ENCODE measurements at regions not wholly inside any gene's neighbourhood (a gene's known extent, or its start where the extent isn't known, plus 50 kb on each side); places are given as distances from the start of the nearest gene placed in this dataset.

GRCh38 chr7:33809228-33809627 lies 96.1 kb upstream of the BMPER start (continued):
- TF ChIP-seq ZNF724P (CRISPR knock-in tag; IDR thresholded peaks at IDR 0.05; ENCODE audit: borderline replicate concordance), result no peak
- no peak for TF ChIP-seq ZNF350 (CRISPR knock-in tag; IDR thresholded peaks at IDR 0.05; ENCODE audit: borderline replicate concordance, low read depth)
- no peak for TF ChIP-seq HNRNPUL1 (IDR thresholded peaks at IDR 0.05; ENCODE audit: low read depth, low read length)
- no peak for TF ChIP-seq ZNF362 (CRISPR knock-in tag; IDR thresholded peaks at IDR 0.05; ENCODE audit: borderline replicate concordance)
- TF ChIP-seq NFKB2 (CRISPR knock-in tag; IDR thresholded peaks at IDR 0.05; ENCODE audit: borderline replicate concordance), result no peak
- TF ChIP-seq SRSF1 (optimal IDR thresholded peaks at IDR 0.05; ENCODE audit: low read depth, low read length), result no peak

GRCh38 chr7:33810356-33810755 lies 95.0 kb upstream of the BMPER start:
- Histone ChIP-seq H3K9me3 (ENCODE audit: low read length) (no peaks in the 10 kb centered on the region), H3K79me2 (ENCODE audit: insufficient read depth, low read length) (no peaks in the 10 kb centered on the region), H2AFZ (ENCODE audit: low read length) (no peak overlapping the region), H3K36me3 (replicated peaks in 1 of 2; ENCODE audit: control insufficient read depth in 1 of 2, insufficient read depth in 2 of 2, low read length in 2 of 2) (no peaks in the 10 kb centered on the region), H3K27me3 (ENCODE audit: control insufficient read depth in 1 of 2, insufficient read depth in 2 of 2, low read length in 2 of 2) (peaks cover 0 to 1% of the 10 kb centered on the region in 2 experiments; a peak in 1 of 5 replicates), H3K9ac (ENCODE audit: insufficient read depth, low read depth, low read length) (no peak overlapping the region), H3K4me3 (replicated peaks in 1 of 3; ENCODE audit: insufficient read depth in 1 of 3, low read depth in 2 of 3, low read length in 3 of 3) (no peak overlapping the region), H3K4me2 (ENCODE audit: low read depth, low read length) (no peak overlapping the region), H4K20me1 (ENCODE audit: insufficient read depth, low read length) (no peaks in the 10 kb centered on the region), H3K27ac (ENCODE audit: extremely low read length, insufficient read depth, low read length) (no peak overlapping the region), H3K4me1 (ENCODE audit: insufficient read depth, low read length) (peaks cover 25% of the 10 kb centered on the region)
- no peak for DNase-seq (ENCODE audit: low spot score)
- POLR2A ChIA-PET, result no interaction called here
- intact Hi-C loops (cut with micrococcal nuclease; ENCODE audit: unreplicated experiment) (no loop called here), in situ Hi-C loops (cut with HindIII; ENCODE audit: extremely low pct_ligation_motif_present, low pct_unique_long_range_greater_than_20kb) (no loop called here)
- 48% methylated on average over 4 of the region's 4 CpGs for WGBS (ENCODE audit: low lambda C conversion rate)
- CTCF ChIA-PET (ENCODE audit: low intra/inter-chr PET ratio, low total read pairs), result no interaction called here
- no peak for ATAC-seq
- BruUV-seq (replicated peaks), result no TSS peak
- FAIRE-seq, result no peak
- TF ChIP-seq TRIM22 (IDR thresholded peaks at IDR 0.05), result no peak
- TF ChIP-seq PREB (CRISPR knock-in tag; IDR thresholded peaks at IDR 0.05), result no peak
- no peak for TF ChIP-seq EEA1 (CRISPR knock-in tag; IDR thresholded peaks at IDR 0.05; ENCODE audit: borderline replicate concordance)
- no peak for TF ChIP-seq THYN1 (CRISPR knock-in tag; IDR thresholded peaks at IDR 0.05; ENCODE audit: borderline replicate concordance, low read depth)

Measured in HepG2 (cell line).